HG02852 (cell line): ENCODE measurements at regions not wholly inside any gene's neighbourhood (a gene's known extent, or its start where the extent isn't known, plus 50 kb on each side); places are given as distances from the start of the nearest gene placed in this dataset.
"Not testable (repeated sequence)": the region's sequence is repeated elsewhere in the genome, so short reads cannot be mapped to it uniquely, and the experiment has no call there.

ENCODE experiments used
- ATAC-seq: cut with Tn5 transposase; IDR thresholded peaks from one replicate; pipeline ENCODE4 v1.9.1; 2021; ENCODE audit warnings: mild to moderate bottlenecking, moderate library complexity; ENCODE audit not compliant: unreplicated experiment

DNA sequence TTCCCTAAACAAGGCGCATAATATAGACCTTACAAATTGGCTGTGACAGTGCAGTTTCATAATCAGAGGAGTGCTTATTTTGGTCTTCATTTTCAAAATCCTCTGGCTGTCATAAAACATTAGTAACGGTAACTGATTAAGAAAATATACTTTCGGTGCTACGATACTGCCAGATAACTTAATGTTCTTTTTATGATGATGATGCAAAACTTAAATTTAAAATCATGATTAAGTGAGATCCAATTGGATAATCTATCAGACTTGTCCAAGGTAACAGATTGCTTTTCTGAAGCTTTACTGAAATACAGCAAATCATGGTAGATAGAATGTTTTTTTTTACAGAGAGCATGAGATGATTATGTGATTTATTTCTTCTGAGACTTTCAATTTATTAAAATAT is 364.2 kb upstream of the CNTN3 start:
- no peak for ATAC-seq

DNA sequence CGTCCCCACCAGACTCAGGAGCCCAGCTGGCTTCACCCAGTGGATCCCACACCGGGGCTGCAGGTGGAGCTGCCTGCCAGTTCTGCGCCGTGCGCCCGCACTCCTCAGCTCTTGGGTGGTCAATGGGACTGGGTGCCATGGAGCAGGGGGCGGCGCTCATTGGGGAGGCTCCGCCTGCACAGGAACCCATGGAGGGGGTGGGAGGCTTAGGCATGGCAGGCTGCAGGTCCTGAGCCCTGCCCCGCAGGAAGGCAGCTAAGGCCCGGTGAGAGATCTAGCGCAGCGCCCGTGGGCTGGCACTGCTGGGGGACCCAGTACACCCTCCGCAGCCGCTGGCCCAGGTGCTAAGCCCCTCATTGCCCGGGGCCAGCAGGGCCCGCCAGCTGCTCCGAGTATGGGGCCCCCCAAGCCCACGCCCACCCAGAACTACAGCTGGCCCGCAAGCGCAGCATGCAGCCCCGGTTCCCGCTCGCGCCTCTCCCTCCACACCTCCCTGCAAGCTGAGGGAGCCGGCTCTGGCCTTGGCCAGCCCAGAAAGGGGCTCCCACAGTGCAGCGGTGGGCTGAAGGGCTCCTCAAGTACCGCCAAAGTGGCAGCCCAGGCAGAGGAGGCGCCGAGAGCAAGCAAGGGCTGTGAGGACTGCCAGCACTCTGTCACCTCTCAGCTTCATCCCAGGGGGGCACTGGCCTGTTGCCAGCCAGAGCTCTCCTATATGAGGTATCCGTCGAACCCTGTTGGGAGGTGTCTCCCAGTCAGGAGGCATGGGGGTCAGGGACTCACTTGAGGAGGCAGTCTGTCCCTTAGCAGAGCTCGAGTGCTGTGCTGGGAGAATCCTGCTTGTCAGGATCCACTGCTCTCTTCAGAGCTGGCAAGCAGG is 370.8 kb upstream of the CNTN3 start:
- not testable (repeated sequence) for ATAC-seq

DNA sequence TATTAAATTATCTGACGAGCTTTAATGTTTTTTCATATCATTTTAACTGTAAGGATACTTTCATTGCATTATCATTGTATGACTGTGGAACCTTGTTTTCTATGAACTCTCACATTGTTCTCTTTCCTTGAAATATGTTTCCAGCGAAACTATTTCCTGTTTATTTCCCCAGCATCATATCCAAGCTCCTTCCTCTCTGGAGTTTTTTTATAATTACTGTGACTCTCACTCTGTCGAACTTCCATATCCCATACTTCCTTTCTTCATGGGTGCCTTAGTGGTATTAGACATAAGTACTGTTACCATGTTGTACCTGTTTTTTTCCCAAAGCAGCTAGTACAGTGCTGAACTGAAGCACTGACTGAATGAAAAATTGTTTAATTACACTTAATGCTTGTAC is 373.6 kb upstream of the CNTN3 start:
- no peak for ATAC-seq

DNA sequence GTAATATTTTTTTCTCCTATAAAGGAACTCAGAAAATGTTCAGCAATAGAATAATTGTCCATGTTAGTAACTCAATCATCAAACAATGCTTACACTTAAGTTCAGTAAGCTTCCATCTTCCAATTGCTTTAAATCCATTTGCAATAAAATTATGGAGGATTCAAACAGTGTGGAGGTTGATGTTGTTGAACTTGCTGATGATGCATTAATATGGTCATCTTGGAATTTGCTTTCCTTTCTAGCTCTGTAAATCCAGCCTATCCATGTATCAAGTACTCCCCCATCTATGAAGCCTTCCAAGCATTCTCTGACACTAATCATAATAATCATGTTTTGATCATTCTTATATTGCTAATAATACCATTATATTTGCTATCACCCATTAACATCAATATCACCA is 378.4 kb upstream of the CNTN3 start:
- no peak for ATAC-seq

DNA sequence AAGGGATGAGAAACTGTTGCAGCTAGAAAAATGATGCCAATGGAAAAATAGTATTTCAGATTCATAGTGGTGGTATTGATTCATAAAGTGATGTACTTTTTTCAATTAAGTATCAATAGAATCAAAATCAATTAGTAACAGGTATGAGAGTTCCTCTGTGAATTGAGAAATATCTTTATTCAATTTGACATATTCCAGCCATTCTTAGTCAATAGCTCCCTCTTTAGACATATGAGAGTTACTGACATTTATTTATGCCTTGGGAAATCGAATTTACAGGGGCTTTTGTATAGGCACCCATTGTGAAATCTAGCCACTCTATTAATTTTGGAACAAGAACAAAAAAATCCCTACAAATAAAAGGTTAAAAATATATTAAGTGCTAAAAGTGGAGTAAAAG is 386.9 kb upstream of the CNTN3 start:
- ATAC-seq = no peak

DNA sequence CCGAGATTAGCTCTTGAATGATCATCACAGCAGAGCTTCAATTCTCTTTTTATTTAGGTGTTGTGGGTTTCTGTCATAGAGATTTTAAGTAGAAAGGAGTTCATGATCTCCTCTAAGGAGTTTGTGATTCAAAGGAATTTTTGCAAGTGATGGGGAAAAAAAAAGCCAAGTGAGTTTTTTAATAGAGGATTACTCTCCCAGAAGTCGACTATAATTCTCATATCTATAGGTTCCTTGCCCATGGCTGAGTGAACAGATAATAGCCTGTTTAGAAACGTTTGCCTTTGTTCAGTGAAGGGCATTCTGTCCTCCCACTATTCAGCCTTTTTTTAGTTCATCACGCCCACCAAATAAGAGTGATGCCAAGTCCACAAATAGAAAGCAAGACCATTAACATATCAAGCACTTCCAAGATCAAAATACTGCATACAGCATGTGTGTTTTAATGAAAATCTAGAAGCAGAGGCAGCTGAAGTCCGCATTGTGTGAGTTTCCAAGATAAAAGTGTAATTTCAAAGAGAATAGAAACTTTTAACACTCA is 398.4 kb upstream of the CNTN3 start:
- ATAC-seq = no peak

DNA sequence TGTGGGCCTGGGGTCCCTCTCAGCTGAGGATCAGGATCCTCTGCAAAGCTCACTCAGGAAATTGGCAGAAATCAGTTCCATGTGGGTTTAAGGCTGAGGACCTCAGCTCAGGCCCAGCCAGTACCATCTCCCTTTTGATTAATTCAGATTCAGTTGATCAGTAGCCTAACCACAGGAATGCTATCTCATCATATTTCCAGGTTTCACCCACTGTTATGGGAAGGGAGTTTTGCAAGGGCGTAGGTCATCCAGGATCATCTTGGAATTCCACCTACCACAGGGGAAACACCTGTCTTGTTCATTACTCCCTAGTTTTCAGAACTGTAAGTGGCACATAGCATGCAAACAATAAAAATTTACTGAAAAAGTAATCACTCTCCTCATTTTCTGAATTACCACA is 399.5 kb upstream of the CNTN3 start:
- no peak for ATAC-seq

DNA sequence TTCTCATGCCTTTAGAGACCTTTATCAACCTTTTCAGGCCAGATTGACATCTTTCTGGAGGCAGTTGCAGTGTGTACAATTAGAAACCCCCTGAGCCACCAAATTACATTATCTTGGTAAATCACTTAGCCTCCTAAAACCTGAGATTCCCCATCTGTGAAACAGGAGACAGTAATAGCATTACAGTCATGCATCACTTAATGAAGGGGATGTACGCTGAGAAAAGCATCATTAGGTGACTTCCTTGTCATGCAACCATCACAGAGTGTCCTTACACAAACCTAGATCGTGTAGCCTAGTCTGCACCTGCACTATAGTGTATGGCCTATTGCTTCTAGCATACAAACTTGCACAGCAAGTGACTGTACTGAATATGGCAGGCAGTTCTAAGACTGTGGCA is 400.8 kb upstream of the CNTN3 start:
- peak; percentile 61 for ATAC-seq

DNA sequence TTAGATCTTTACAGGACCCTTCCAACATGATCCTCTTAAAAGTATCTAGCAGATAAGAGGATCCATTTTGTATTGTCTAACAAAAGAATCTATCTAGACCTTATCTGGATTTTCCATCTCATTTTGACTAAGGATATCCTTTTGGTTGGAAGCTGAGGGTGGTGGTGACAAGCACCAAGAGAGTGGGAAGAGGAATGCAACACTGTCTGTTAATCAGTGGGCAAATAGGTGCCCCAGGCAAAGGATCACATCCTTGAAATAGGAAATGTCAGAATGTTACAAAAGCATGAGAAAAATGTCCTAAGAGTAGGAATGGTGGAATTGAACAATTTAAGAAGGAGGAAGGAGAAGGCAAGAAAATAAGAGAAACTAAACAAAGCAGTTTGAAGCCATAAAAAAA is 420.7 kb upstream of the CNTN3 start:
- no peak for ATAC-seq

DNA sequence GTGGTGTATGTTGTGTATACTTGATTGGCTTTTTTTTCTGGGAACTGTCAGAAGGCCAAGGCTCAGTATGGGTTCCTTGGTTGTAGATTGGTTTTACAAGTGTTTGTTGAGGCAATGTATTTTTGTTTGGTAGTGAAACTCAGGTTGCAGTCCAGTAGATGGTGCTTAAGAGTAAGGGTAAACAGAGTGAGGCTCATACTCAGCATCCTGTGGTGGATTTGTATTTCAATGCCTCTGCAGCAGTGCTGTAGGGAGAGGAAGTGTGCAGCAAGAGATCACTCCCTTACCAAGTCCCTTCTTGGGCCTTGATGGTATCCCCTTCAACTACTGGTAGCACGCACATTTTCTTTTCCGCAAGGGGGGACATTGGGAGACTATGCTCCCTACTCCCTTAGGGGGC is 428.5 kb upstream of the CNTN3 start:
- ATAC-seq = no peak

DNA sequence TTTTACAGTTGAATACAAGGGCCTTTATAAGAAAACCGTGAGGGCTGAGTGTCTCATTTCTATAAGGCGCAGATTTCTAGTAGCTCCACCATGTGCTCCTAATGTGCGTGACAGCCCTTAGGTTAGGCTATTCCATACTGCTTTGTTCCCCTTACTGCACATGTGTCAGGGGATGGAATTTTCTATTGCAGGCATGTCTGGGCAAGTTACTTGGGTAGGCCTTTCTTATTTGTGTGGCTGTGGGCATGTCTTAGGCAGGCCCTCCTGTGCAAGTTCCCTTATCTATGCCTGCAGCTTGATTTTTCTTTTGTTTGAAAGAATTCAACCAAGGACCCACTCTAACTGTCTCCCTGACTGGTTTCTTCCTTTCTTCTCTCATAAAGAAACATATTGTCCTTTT is 434.2 kb upstream of the CNTN3 start:
- no peak for ATAC-seq

DNA sequence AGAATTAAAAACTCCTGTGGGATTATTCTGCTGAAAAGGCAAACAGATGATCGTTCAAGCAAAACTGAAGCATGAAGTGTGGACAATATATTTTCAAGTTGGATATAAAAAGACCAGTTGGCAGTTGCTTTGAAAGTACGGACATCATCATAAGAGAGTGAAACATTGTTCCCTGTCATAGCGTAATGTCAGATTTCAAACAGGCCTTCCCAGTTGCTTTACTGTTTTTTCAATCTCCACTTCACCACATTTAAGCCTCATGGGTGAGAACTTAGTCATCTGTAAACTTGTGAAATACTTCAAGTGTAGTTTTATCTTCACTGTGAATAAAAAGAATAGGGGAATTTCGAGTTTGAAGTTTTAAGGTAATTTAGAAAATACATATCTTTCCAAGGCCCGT is 435.1 kb upstream of the CNTN3 start:
- ATAC-seq = no peak

DNA sequence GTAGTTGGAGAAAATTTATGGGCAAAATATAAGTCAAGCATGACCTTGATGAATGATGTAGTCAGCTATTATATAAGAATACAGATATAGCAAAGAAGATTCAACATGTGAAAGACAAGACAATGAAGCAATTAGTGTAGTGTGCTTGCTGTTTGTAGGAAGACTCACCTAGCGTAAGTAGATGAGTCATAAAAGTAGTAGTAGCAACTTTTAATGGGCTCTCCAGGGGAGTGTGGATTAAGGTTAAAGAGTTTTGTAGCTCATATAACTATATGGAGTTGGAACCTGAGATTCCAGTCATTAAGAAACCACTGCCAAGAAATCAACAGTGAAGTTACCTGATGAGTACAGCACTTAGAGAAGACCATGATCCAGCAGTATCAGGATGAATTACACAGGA is 444.7 kb upstream of the CNTN3 start:
- no peak for ATAC-seq

DNA sequence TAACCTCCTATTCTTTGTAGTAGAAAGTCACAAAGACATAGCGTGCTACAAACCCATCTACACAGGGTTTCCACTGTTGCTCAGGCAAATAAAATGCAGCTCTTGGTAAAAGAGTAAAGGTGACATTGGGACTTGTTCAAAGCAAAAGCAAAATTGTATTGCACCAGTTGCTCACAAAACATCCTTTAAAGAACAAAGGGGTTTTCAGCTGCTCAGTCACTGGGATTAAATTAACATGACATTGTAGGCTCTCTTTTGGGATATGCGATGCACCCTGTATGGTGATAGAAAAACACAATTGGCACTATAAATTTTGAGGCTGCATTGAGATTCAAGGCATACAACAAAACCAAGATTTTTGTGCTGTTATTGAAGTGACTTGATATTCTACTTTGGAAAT is 447.3 kb upstream of the CNTN3 start:
- ATAC-seq = no peak

DNA sequence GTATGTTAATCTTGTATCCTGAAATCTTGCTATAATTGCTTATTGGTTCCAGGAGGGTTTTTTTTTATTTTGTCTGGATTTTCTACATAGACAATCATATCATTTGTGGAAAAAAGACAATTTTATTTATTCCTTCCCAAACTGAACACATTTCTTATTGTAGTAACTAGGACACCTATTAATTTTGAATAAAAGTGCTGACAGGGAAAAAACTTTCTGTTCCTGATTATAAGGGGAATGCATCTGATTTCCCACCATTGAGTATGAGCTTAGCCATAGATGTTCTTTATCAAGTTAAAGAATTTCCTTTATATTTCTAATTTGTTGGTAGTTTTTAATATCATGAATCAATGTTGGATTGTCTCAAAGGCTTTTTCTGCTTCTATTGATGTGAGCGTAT is 460.7 kb upstream of the CNTN3 start:
- ATAC-seq = no peak

DNA sequence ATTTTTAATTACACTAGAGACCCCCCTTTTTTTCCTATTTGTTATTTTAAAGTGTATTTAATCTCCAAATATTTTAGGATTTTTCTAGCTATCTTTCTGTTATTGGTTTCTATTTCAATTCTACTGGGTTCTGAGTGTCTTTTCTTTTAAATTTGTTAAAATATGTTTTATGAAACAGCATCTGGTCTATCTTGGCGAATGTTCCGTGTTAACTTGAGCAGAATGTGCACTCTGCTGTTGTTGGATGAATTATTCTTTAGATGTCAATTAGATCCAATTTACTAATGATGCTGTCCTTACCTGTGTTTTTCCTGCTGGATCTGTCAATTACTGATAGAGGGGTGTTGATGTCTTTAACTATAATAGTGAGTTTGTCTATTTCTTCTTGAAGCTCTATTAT is 462.0 kb upstream of the CNTN3 start:
- ATAC-seq = no peak

DNA sequence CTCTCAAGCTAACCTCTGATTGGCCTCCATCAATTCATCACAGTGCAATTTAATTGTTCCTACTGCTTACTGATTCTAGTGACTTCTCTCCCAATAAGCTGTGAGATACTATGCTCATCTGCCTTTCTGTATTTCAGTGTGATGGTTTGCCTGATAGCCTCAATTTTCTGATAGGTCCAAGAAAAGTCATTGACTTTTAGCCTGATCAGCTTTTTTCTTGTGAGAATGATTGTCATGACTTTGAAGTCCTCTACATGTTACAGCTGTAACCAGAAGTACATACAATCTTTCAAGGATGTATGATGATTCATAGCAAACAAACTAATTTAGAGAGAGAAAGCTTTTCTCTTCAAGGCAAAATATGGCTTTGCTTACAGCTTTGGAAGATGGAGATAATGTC is 463.8 kb upstream of the CNTN3 start:
- no peak for ATAC-seq

DNA sequence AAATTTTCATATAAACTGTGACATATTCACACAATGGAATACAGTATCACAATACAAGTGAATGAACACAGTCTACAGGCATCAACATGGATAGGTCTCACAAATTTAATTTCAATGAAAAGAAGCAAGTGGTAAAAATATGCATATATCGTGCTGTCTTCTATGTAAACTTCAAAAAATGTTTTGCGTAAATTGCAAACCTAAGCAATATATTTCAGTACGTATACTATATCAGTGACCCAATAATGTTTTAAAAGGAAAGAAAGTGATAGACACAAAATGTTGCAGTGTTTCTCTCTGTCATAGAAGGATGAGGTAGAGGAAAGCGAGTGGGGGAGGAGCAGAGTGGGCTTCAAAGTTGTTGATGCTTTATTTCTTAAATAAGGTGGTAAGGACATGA is 468.4 kb upstream of the CNTN3 start:
- no peak for ATAC-seq

DNA sequence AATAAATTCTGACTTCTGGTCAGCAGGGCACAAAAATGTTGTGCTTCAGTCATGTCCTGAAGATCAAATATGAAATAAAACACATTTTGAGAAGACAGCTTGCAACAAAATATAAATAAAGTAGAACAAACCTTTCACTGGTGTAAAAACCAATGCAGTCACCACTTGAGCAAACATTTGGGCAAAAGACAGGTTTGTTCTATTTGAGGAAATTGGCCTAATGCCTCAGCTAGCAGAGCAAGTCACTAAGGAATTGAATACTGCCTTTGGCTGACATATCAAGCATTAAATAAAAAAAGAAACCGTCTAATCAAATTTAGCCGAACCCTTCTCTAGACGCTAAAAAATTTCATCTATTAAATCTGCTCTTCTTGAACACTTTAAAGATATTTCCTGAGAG is 475.4 kb upstream of the CNTN3 start:
- ATAC-seq = no peak

DNA sequence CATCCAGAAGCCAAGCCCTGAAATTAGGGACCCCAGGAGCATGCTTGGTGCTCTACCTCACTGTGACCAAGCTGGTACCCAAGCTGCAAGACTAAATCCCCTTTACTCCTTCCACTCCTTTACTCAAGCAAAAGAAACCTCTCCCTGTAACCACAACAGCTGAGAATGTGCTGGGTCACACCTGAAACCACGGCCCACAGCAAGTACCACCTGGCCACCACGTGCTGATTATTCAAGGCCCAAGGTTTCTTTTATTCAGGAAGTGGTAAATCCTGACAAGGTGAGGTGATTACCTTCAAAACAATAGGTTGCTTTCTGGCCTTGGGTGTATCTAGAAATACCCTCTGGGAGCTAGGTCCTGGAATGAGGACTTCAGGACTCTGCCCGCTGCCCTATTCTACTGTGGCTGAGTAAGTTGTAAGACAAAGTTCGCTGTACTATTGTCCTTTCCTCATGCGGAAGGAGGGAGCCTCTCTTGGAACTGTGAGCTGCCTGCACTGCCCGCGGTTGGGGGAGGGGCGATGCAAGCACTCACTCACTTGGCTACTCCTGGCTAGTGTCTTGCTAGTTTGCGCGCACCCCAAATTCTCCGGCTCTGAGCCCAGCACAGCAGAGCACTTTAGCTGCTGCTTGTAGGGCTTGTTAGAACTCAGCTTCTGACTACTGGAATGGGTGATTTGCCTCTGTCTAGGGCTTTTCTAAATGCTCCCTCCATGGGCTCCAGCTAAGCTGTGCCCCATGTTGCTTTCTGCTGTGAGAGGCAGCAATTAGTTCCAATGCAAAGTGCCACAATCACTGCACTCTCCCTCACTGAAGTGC is 487.1 kb upstream of the CNTN3 start:
- no peak for ATAC-seq

DNA sequence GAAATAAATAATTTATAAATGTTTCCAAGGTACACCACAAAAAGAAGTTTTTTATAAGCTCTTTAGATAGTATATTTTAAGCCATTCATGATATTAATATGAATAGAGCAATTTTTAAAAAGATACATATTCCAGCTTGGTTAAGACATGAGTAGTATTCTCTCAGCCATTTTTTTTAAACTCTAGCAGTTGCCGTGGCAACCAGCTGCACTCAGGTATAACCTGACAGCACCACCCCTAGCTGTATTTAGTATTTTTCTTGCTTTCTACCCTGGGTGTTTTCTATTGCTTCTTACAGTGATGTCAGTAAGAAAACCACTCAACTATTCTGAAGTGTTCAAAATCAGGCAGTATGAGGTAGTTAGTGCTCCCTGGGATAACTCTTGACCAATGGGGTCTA is 496.3 kb upstream of the CNTN3 start:
- no peak for ATAC-seq

DNA sequence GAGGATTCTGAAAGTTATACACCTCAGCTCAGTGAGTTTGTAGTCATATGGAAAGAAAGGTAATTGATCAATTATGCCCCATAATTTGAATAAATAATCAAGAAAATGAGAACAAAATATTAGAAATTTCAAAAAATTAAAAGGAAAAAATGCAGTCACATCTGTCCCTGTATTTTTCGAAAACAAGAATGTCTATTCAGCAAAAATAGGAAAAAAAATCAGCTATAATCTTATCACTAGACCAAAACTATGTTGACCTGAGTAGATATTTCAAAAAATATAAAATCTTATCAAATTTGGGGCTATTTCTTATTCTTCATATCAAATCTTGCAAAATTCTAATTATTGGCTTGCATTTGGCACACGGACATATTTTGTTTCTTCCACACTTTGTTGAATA is 501.2 kb upstream of the CNTN3 start:
- no peak for ATAC-seq
